Trophoblast cell (in vitro differentiated cells and primary cell): ENCODE measurements at regions not wholly inside any gene's neighbourhood (a gene's known extent, or its start where the extent isn't known, plus 50 kb on each side); places are given as distances from the start of the nearest gene placed in this dataset.

Experiments used
- DNase-seq, 2 donors: peaks; one replicate each; pipeline ENCODE4 v3.0.0-alpha.2; 2016
- H2AFZ ChIP-seq: 2 replicates; pipeline ENCODE4 v1.6.1; 2013; ENCODE audit warnings: low read length, moderate library complexity, mild to moderate bottlenecking; ENCODE audit not compliant: insufficient read depth, poor library complexity
- H2AK5ac ChIP-seq: 2 replicates; pipeline ENCODE4 v1.6.1; 2013; ENCODE audit warnings: mild to moderate bottlenecking, low read length
- H2BK120ac ChIP-seq: 2 replicates; pipeline ENCODE4 v1.6.1; 2013; ENCODE audit warnings: low read length, mild to moderate bottlenecking, moderate library complexity; ENCODE audit not compliant: insufficient read depth, poor library complexity
- H2BK12ac ChIP-seq: 2 replicates; pipeline ENCODE4 v1.6.1; 2013; ENCODE audit warnings: mild to moderate bottlenecking, low read length, moderate library complexity
- H2BK5ac ChIP-seq: 2 replicates; pipeline ENCODE4 v1.6.1; 2013; ENCODE audit warnings: low read length, low read depth, moderate library complexity, mild to moderate bottlenecking; ENCODE audit not compliant: poor library complexity
- H3K14ac ChIP-seq: 2 replicates; pipeline ENCODE4 v1.6.1; 2013; ENCODE audit warnings: mild to moderate bottlenecking, low read length
- H3K18ac ChIP-seq: 2 replicates; pipeline ENCODE4 v1.6.1; 2013; ENCODE audit warnings: mild to moderate bottlenecking, low read length
- H3K23ac ChIP-seq: 2 replicates; pipeline ENCODE4 v1.6.1; 2013; ENCODE audit warnings: low read length
- H3K27ac ChIP-seq: 2 replicates; pipeline ENCODE4 v1.5.1; 2013; ENCODE audit warnings: low read depth, mild to moderate bottlenecking, inconsistent platforms, low read length, moderate library complexity
- H3K27me3 ChIP-seq: 2 replicates; pipeline ENCODE4 v1.6.1; 2013; ENCODE audit warnings: inconsistent platforms, mild to moderate bottlenecking, low read length, moderate library complexity; ENCODE audit not compliant: insufficient read depth
- H3K36me3 ChIP-seq, 2 experiments: 1 replicate in 1 of 2; 2 replicates in 1 of 2; pipeline ENCODE4 v1.6.1; 2013; ENCODE audit warnings: low read length in 2 of 2, mild to moderate bottlenecking in 2 of 2, moderate library complexity in 1 of 2; ENCODE audit not compliant: insufficient read depth in 2 of 2, control insufficient read depth in 1 of 2
- H3K4ac ChIP-seq: 2 replicates; pipeline ENCODE4 v1.6.1; 2013; ENCODE audit warnings: low read depth, mild to moderate bottlenecking, low read length, moderate library complexity
- H3K4me1 ChIP-seq, 2 experiments: 1 replicate in 1 of 2; 2 replicates in 1 of 2; pipeline ENCODE4 v1.6.1; 2013; ENCODE audit warnings: low read length in 2 of 2, mild to moderate bottlenecking in 2 of 2, moderate library complexity in 1 of 2; ENCODE audit not compliant: insufficient read depth in 2 of 2, control insufficient read depth in 1 of 2
- H3K4me2 ChIP-seq: 2 replicates; pipeline ENCODE4 v1.6.1; 2013; ENCODE audit warnings: inconsistent platforms, mild to moderate bottlenecking, low read length, moderate library complexity
- H3K4me3 ChIP-seq: 2 replicates; pipeline ENCODE4 v1.5.1; 2013; ENCODE audit warnings: mild to moderate bottlenecking, low read depth, low read length, inconsistent platforms
- H3K79me1 ChIP-seq: one replicate; pipeline ENCODE4 v1.6.1; 2013; ENCODE audit warnings: low read length
- H3K79me2 ChIP-seq: 2 replicates; pipeline ENCODE4 v1.6.1; 2013; ENCODE audit warnings: low read length, mild to moderate bottlenecking; ENCODE audit not compliant: control insufficient read depth, insufficient read depth, poor library complexity
- H3K9ac ChIP-seq: 2 replicates; pipeline ENCODE4 v1.6.1; 2013; ENCODE audit warnings: mild to moderate bottlenecking, low read length
- H3K9me3 ChIP-seq: 2 replicates; pipeline ENCODE4 v1.6.1; 2013; ENCODE audit warnings: low read depth, mild to moderate bottlenecking, control low read depth, inconsistent platforms, low read length; ENCODE audit not compliant: insufficient read depth
- H4K12ac ChIP-seq: 2 replicates; pipeline ENCODE4 v1.6.1; 2013; ENCODE audit warnings: low read depth, mild to moderate bottlenecking, low read length, moderate library complexity
- H4K8ac ChIP-seq: 2 replicates; pipeline ENCODE4 v1.6.1; 2013; ENCODE audit warnings: low read depth, mild to moderate bottlenecking, low read length, moderate library complexity
- H4K91ac ChIP-seq: one replicate; pipeline ENCODE4 v1.6.1; 2013; ENCODE audit warnings: low read depth, mild to moderate bottlenecking, low read length, moderate library complexity
- WGBS: extraction: QIAGEN DNeasy Blood & Tissue Kit; methylation state at CpG from one replicate; pipeline ENCODE4 v1.1.7; 2013; ENCODE audit warnings: missing lambda C conversion rate; ENCODE audit not compliant: insufficient read length, insufficient coverage; ENCODE audit errors: extremely low coverage; 5-methylcytosine and 5-hydroxymethylcytosine counted together

- no CpG with 5 or more reads among the region's 2 CpGs for WGBS
- no peak overlapping the region for H4K8ac ChIP-seq
- no peak overlapping the region for H3K4ac ChIP-seq
- peaks cover 2% of the 10 kb centered on the region for H3K9me3 ChIP-seq
- no peak overlapping the region for H3K18ac ChIP-seq
- H3K27ac ChIP-seq, result no peak overlapping the region
- H4K91ac ChIP-seq, result no peak overlapping the region
- H2AK5ac ChIP-seq, result no peak overlapping the region
- no peak overlapping the region for H4K12ac ChIP-seq
- no peak overlapping the region for H2AFZ ChIP-seq
- H3K14ac ChIP-seq, result no peak overlapping the region
- H3K23ac ChIP-seq, result no peak overlapping the region
- H3K79me2 ChIP-seq, result no peaks in the 10 kb centered on the region
- H2BK12ac ChIP-seq, result no peak overlapping the region
- H2BK5ac ChIP-seq, result no peak overlapping the region
- no peak for DNase-seq
- no peak overlapping the region for H3K9ac ChIP-seq
- no peaks in the 10 kb centered on the region for H3K4me1 ChIP-seq
- no peaks in the 10 kb centered on the region for H3K36me3 ChIP-seq
- H3K4me3 ChIP-seq, result no peak overlapping the region
- no peaks in the 10 kb centered on the region for H3K27me3 ChIP-seq
- no peak overlapping the region for H2BK120ac ChIP-seq
- H3K4me2 ChIP-seq, result no peak overlapping the region
- H3K79me1 ChIP-seq, result no peaks in the 10 kb centered on the region
Observed at GRCh38 chr3:160154596-160154995, 70.6 kb upstream of the C3orf80 start.

DNA sequence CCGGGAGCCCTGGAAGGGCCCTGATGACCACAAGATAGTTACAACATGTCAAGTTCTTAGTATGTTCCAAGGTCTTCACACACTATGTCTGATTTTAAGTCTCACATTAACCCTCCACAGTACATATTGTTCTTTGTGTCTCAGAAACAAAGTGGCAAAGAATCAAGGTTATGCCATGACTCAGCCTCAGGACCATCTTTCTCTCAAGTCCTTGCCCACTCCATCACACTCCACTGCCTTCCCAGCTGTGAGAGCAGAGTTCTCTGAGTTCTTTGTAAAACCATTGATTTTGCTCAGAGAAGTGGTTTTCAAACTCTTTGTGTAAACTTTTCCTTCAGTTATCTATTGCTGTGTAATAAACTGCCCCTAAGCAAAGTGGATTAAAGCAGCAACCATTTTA, 67.9 kb upstream of the C3orf80 start:
- Histone ChIP-seq H3K4me1 (peaks cover 0 to under 1% of the 10 kb centered on the region in 2 experiments), H3K36me3 (no peaks in the 10 kb centered on the region), H2AFZ (no peak overlapping the region), H4K12ac (no peak overlapping the region), H4K8ac (no peak overlapping the region), H2BK120ac (no peak overlapping the region), H3K23ac (no peak overlapping the region), H3K14ac (no peak overlapping the region), H2AK5ac (no peak overlapping the region), H3K18ac (no peak overlapping the region), H4K91ac (no peak overlapping the region), H3K79me2 (no peaks in the 10 kb centered on the region), H3K79me1 (no peaks in the 10 kb centered on the region), H3K4me3 (no peak overlapping the region), H2BK12ac (no peak overlapping the region), H3K9me3 (peaks cover 2% of the 10 kb centered on the region), H3K27me3 (no peaks in the 10 kb centered on the region), H2BK5ac (no peak overlapping the region), H3K9ac (no peak overlapping the region), H3K4me2 (no peak overlapping the region), H3K4ac (no peak overlapping the region), H3K27ac (no peak overlapping the region)
- no CpG with 5 or more reads among the region's 1 CpG for WGBS
- DNase-seq, result no peak

- no peaks in the 10 kb centered on the region for H3K36me3 ChIP-seq
- H2AFZ ChIP-seq, result no peak overlapping the region
- no peak overlapping the region for H4K12ac ChIP-seq
- H3K27me3 ChIP-seq, result no peaks in the 10 kb centered on the region
- H3K9me3 ChIP-seq, result peaks cover 2% of the 10 kb centered on the region
- no peak overlapping the region for H3K9ac ChIP-seq
- H2BK5ac ChIP-seq, result no peak overlapping the region
- peaks cover 0 to 3% of the 10 kb centered on the region in 2 experiments for H3K4me1 ChIP-seq
- no CpG with 5 or more reads among the region's 2 CpGs for WGBS
- DNase-seq, result no peak
- H3K27ac ChIP-seq, result no peak overlapping the region
- H2BK120ac ChIP-seq, result no peak overlapping the region
- no peak overlapping the region for H3K14ac ChIP-seq
- no peak overlapping the region for H2AK5ac ChIP-seq
- H3K79me2 ChIP-seq, result no peaks in the 10 kb centered on the region
- no peak overlapping the region for H4K91ac ChIP-seq
- H3K23ac ChIP-seq, result no peak overlapping the region
- H3K18ac ChIP-seq, result no peak overlapping the region
- no peaks in the 10 kb centered on the region for H3K79me1 ChIP-seq
- no peak overlapping the region for H3K4me2 ChIP-seq
- no peak overlapping the region for H3K4ac ChIP-seq
- no peak overlapping the region for H3K4me3 ChIP-seq
- no peak overlapping the region for H2BK12ac ChIP-seq
- no peak overlapping the region for H4K8ac ChIP-seq
Observed at GRCh38 chr3:160159341-160159740, 65.9 kb upstream of the C3orf80 start.

- no peak overlapping the region for H4K8ac ChIP-seq
- no peak overlapping the region for H2AK5ac ChIP-seq
- H3K79me1 ChIP-seq, result no peaks in the 10 kb centered on the region
- H3K27me3 ChIP-seq, result no peaks in the 10 kb centered on the region
- no peak overlapping the region for H3K4me3 ChIP-seq
- no peak overlapping the region for H4K91ac ChIP-seq
- no peak for DNase-seq
- no peak overlapping the region for H3K4ac ChIP-seq
- WGBS, result no CpG with 5 or more reads among the region's 3 CpGs
- no peak overlapping the region for H3K4me2 ChIP-seq
- no peak overlapping the region for H3K18ac ChIP-seq
- H2BK12ac ChIP-seq, result no peak overlapping the region
- H2AFZ ChIP-seq, result no peak overlapping the region
- no peaks in the 10 kb centered on the region for H3K36me3 ChIP-seq
- peaks cover 2% of the 10 kb centered on the region for H3K9me3 ChIP-seq
- H4K12ac ChIP-seq, result no peak overlapping the region
- H3K27ac ChIP-seq, result no peak overlapping the region
- no peak overlapping the region for H3K14ac ChIP-seq
- H3K9ac ChIP-seq, result no peak overlapping the region
- no peak overlapping the region for H2BK120ac ChIP-seq
- no peak overlapping the region for H3K23ac ChIP-seq
- peaks cover 0 to 3% of the 10 kb centered on the region in 2 experiments for H3K4me1 ChIP-seq
- no peaks in the 10 kb centered on the region for H3K79me2 ChIP-seq
- H2BK5ac ChIP-seq, result no peak overlapping the region
Observed at GRCh38 chr3:160159806-160160205, 65.4 kb upstream of the C3orf80 start.
